ENCODE measurements at regions not wholly inside any gene's neighbourhood (a gene's known extent, or its start where the extent isn't known, plus 50 kb on each side); places are given as distances from the start of the nearest gene placed in this dataset.
A peak's percentile ranks its signal among the peaks of the same experiment; 100 is the strongest.

DNA sequence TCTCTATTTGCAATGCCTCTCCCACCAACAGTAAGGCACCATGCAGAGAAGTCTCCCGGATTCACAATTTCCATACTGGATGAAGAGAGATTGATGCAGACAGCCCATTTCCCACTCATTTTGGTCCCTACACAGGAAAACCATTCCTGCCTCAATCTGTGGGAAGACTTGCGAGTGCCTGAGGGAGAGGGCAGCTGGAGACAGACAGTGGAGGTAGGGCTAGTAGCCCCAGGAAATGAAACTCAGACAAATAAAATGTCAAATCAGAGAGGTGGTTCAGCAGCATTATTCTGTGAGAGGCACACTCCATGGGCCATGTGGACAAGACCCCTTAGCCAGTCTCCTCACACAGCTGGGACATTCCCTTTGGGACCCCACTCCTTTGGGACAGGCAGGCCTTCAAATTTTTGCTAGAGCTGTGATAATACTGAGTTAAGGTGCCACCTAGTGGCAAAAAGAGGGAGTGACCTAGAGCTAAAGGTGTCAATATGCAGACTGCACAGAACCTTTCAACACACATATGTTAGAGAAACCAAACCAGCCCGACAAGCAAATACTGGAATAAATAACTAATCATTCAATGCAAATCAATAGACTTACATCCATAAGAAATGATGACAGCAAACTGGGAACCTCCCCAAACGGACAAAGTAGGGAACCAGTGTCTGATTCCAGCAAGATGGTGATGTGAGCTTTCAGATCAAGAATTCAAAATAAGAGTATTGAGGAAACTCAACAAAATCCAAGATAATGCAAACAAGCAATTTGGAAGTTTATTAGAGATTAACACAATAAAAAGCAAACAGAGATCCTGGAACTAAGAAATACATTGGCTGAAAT is 1865.3 kb upstream of the AGA start:
- Histone ChIP-seq H3K36me3 (ENCODE audit: control insufficient read depth, insufficient read depth, low read length) (no peaks in the 10 kb centered on the region), H3K4me3 (replicated peaks; ENCODE audit: low read depth, low read length) (no peak overlapping the region), H3K27me3 (replicated peaks; ENCODE audit: control insufficient read depth, insufficient read depth, low read length) (no peaks in the 10 kb centered on the region)
- TF ChIP-seq, protein P1, sequence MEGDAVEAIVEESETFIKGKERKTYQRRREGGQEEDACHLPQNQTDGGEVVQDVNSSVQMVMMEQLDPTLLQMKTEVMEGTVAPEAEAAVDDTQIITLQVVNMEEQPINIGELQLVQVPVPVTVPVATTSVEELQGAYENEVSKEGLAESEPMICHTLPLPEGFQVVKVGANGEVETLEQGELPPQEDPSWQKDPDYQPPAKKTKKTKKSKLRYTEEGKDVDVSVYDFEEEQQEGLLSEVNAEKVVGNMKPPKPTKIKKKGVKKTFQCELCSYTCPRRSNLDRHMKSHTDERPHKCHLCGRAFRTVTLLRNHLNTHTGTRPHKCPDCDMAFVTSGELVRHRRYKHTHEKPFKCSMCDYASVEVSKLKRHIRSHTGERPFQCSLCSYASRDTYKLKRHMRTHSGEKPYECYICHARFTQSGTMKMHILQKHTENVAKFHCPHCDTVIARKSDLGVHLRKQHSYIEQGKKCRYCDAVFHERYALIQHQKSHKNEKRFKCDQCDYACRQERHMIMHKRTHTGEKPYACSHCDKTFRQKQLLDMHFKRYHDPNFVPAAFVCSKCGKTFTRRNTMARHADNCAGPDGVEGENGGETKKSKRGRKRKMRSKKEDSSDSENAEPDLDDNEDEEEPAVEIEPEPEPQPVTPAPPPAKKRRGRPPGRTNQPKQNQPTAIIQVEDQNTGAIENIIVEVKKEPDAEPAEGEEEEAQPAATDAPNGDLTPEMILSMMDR (IDR thresholded peaks at IDR 0.05; ENCODE audit: insufficient read depth, low read length, poor library complexity, severe bottlenecking), result peak; percentile 67
- DNase-seq (ENCODE audit: extremely low read depth, insufficient read length), result no peak

DNA sequence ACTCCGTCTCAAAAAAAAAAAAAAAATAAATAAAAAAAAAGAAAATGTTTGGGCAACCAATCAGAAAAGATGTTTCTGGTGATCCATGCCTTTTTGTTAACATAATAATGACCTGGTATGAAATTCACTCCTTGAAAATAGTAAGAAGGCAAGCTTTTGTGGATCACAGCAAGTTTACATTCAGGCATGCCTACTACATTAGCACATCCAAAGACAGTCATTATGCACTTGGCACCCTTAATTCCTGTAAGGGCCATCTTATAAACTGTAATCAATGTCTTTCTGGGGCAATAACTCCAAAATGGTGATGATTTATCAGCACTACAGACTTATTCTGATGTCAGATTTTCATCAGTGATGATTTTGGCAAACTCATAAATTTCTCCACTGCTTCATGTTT is 1871.6 kb upstream of the AGA start:
- TF ChIP-seq, protein P1 (IDR thresholded peaks at IDR 0.05; ENCODE audit: insufficient read depth, low read length, poor library complexity, severe bottlenecking), result no peak
- DNase-seq (ENCODE audit: extremely low read depth, insufficient read length), result no peak
- H3K27me3 ChIP-seq (replicated peaks; ENCODE audit: control insufficient read depth, insufficient read depth, low read length), result no peaks in the 10 kb centered on the region
- H3K36me3 ChIP-seq (ENCODE audit: control insufficient read depth, insufficient read depth, low read length), result no peaks in the 10 kb centered on the region
- H3K4me3 ChIP-seq (replicated peaks; ENCODE audit: low read depth, low read length), result no peak overlapping the region

DNA sequence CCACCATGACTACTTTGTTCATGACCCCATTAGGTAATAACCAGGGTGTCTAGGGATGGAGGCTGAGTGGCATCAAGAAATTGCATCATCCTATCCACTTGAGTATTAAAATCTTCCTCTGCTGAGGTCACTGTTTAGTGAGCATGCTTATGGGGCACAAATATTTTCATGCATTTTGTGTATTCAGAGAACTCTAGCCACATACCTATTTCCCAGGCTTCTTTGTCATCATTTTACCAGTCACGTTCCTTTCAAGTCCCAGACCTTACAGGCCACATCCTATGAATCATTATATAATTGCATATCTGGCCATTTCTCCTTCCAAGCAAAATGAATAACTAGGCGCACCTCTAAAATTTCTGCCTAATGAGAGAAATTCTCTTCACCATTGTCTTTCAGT is 1882.9 kb upstream of the AGA start:
- DNase-seq (ENCODE audit: extremely low read depth, insufficient read length), result no peak
- no peaks in the 10 kb centered on the region for H3K27me3 ChIP-seq (replicated peaks; ENCODE audit: control insufficient read depth, insufficient read depth, low read length)
- TF ChIP-seq, protein P1 (IDR thresholded peaks at IDR 0.05; ENCODE audit: insufficient read depth, low read length, poor library complexity, severe bottlenecking), result no peak
- no peaks in the 10 kb centered on the region for H3K36me3 ChIP-seq (ENCODE audit: control insufficient read depth, insufficient read depth, low read length)
- H3K4me3 ChIP-seq (replicated peaks; ENCODE audit: low read depth, low read length), result no peak overlapping the region

DNA sequence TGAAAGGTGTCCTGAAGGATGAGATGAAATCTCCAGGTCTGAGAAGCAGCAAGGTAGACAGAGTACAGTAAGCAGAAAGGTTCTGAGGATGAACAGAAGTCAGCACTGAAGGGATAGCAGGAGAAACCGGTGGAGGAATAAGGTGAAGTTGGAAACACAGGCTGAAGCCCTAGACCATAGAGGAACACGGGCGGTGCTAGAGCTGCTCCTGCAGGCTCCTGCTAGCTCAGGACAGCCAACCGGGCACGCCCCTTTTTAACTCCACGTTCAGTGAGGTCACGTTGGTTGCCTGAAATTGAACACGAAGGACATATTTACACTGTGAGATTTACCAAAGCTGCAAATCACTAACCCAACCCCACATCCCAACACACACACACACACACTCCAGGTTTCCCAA is 1886.4 kb upstream of the AGA start:
- DNase-seq (ENCODE audit: extremely low read depth, insufficient read length), result no peak
- no peak overlapping the region for H3K4me3 ChIP-seq (replicated peaks; ENCODE audit: low read depth, low read length)
- TF ChIP-seq, protein P1 (IDR thresholded peaks at IDR 0.05; ENCODE audit: insufficient read depth, low read length, poor library complexity, severe bottlenecking), result no peak
- no peaks in the 10 kb centered on the region for H3K36me3 ChIP-seq (ENCODE audit: control insufficient read depth, insufficient read depth, low read length)
- no peaks in the 10 kb centered on the region for H3K27me3 ChIP-seq (replicated peaks; ENCODE audit: control insufficient read depth, insufficient read depth, low read length)

DNA sequence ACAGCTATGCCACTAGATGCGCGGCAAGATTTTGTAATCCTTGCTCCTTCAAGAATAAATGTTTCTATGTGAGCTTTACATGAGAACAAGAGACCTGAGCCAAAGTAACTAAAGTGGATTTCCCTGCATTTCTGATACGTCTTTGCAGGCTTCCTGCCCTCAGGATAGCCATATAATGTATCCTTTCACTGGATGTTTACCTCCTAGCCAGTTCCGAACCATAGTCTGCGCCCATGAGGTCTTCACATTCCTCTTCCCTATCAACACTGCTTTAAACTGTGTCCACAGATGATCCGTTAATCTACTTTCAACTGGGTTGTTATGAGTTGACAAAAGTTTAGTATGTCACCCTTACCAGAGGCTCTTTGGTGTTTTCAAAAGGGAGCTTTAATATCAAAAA is 1889.1 kb upstream of the AGA start:
- TF ChIP-seq, protein P1 (IDR thresholded peaks at IDR 0.05; ENCODE audit: insufficient read depth, low read length, poor library complexity, severe bottlenecking), result no peak
- Histone ChIP-seq H3K4me3 (replicated peaks; ENCODE audit: low read depth, low read length) (no peak overlapping the region), H3K27me3 (replicated peaks; ENCODE audit: control insufficient read depth, insufficient read depth, low read length) (no peaks in the 10 kb centered on the region), H3K36me3 (ENCODE audit: control insufficient read depth, insufficient read depth, low read length) (no peaks in the 10 kb centered on the region)
- no peak for DNase-seq (ENCODE audit: extremely low read depth, insufficient read length)
